Hematopoietic multipotent progenitor cell treated with erythropoietin and hydrocortisone succinate and interleukin-3 and kit ligand, for 6 days (in vitro differentiated cells): ENCODE measurements at regions not wholly inside any gene's neighbourhood (a gene's known extent, or its start where the extent isn't known, plus 50 kb on each side); places are given as distances from the start of the nearest gene placed in this dataset.

ENCODE experiments used
- DNase-seq: peaks from one replicate; pipeline ENCODE4 v3.0.0-alpha.2; 2015

DNA sequence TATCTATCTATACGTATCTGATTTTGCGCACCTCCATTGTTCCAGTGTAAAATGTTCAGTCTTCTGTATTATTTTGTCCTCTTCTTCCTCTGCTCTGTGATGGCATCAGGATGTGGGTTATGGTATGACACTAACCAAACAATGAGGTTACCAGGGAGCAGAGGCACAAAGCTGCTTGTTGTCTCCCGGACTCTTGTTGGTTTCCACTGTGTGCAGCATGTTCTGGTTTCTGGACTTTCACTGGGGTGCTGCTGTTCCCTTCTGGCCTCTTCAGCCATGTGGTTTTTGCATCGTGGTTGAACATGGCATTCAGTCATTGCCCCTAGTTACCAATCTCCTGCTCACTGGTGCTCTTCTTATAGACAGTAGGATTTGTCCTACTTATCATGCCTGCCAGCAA, 665.9 kb downstream of the CBLN2 start:
- no peak for DNase-seq

GRCh38 chr18:71873695-71874094, 670.4 kb downstream of the CBLN2 start:
- DNase-seq = no peak

- DNase-seq = no peak
Measured at GRCh38 chr18:71865888-71866287, 678.3 kb downstream of the CBLN2 start.

DNA sequence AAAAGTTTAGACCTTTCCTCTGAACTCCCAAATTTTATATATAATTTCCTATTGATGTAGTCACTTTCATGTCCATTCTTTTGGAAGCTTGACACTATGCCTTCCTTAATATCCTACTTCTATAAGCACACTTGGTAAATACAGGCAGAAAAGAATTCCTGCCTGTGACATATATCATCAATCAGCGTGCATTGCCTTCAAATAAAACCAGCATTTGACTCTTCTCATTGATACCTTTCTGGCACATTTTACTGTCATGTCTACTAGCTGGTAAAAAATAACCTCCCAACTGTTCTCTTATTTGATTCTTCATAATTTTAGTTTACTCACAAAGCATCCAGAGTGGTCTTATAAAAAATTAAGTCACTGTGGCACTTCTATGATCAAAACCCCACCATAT, 693.5 kb downstream of the CBLN2 start:
- no peak for DNase-seq

- DNase-seq = peak; percentile 7
Measured at GRCh38 chr18:71849407-71849806, 694.7 kb downstream of the CBLN2 start.

- DNase-seq = no peak
Measured at GRCh38 chr18:71846716-71847115, 697.4 kb downstream of the CBLN2 start.

GRCh38 chr18:71844814-71845213, 699.3 kb downstream of the CBLN2 start:
- DNase-seq = no peak

DNA sequence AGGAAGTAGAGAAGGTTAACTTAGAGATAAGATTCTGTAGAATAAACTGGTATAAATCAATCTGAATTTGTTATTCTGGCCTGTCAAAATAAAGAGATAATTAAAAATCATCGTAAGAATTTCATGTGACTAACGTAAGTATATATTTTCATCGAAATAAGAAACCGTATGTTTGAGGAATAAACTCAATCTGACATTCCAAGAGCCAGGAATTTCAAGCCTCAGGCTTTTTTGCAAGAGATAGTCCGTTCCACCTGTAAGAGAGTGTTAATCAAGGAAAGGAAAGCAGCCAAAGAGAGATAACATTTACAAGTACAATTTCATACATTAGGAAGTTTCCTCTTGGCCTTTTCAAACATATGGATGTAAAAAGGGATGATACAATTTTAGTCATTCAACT, 701.5 kb downstream of the CBLN2 start:
- DNase-seq = no peak

DNA sequence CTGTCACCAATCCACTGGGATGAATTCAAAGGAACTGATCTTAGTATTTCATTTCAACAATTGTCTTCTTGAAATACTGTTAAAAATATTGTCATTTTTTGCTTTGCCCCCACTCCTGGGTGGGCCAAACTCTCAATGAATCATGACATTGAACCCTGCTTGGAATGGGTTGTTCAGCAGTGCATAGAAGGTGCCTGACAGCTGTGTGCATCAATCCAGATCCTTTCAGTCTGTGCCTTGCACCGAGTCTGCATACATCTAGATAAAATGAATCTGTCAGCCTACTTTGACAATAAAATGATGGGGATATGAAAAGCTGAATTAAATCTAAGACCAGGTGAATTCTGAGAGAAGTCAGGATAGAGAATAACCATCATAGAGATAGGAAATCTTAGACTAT, 706.6 kb downstream of the CBLN2 start:
- DNase-seq = no peak

DNA sequence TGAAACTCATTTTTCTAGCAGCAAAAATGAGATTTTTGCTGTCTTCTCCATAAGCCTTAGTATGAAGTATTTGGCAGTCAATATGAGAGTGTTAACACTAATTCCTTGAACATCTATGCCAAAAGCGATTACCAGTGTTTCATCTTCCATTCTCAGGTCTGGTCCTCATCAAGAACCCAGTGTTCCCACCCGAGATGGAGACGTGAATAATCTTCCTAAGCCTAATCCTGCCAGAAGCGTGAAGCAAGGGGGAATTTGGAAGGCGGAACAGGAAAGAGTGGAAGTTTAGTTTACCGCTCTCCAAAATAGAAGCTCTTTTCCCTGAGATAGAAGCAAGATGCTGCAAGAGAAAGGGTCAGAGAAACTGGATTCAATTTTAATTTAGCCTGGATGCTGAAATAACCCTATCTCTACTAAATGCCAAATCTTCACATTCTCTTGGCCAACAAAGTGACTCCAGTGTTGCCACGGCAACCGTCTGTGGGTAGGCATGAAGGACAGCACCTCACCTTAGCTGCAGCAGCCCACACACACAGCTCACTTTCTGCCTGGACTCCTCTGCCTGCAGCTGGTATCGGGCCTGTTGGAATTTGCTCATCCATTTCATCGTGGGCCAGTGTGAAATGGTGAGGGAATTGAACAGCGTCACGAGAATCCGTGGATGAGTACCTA, 711.1 kb downstream of the CBLN2 start:
- DNase-seq = no peak

DNA sequence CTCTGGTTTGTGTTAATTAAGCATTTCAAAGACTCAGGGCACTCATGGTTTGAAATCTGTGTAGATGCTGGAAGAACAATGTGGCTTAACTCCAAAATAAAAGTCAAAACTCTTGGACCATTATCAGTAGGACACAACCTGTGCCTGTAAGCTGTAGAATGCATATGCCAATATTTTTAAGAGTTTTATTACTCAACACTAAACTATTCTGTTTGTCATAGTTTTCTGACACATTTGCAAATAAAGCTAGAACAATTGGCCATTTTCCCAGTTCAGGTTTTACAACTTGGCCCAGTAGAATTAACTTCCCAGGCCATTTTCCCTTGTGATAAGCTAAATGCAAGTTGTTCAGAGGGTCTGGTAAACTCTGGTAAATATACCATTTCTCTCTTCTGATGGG, 713.1 kb downstream of the CBLN2 start:
- no peak for DNase-seq

DNA sequence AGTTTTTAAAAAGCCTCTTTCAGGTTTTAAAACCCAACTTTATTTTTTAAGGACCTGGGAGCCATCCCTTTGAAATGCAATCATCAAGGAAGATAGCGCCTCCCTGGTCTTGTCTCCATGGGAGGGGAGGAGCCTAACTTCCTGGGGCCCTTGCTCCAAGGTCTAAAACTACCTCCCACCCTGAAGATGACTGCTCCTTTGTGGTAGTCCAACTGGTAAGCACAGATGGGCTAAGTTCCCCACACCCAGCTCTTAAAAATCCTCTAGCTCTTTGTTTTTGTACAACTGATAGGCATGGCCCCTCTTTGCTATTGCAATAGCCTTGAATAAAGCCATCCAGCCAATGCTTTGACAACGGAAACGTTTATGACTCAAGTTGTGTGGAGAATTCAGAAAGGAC, 716.8 kb downstream of the CBLN2 start:
- no peak for DNase-seq

- no peak for DNase-seq
Measured at GRCh38 chr18:71815305-71815704, 728.8 kb downstream of the CBLN2 start.

DNA sequence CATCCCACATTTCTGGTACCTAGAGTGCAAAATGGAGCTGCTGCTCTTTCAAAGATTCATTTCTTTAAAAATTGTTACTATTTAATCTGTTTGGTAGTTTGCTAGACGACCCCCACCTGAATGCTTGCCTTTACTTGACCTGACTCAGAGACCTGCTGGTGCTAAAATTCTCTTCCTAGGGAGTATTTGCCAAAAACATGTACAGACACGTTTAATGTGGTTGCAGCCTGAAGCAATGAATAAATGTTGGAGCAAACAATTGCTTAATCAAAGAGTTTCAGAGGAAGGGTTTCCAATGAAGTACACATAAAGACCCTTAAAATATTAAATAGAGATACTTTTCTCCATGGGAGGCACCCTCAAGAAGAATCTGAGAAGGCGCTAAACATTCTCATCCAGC, 734.4 kb downstream of the CBLN2 start:
- DNase-seq = no peak

DNA sequence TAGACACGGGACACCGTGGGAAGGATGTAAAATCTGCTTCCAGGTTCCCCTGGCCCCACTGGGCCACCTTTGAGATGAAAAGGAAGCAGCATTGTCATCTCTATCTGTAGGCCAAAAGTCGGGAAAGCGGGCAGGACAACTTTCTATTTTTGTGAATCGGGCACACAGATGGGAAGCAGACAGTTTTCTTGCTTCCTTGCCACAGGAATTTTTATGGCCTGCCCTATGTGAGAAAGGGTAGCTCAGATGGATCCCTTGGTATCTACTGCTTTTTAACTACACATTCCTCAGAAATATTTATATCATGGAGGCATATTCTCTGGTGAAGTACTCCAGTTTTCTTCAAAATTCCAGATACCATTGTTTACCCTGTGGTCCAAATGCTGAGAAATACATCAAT, 735.5 kb downstream of the CBLN2 start:
- DNase-seq = no peak

GRCh38 chr18:71807586-71807985, 736.6 kb downstream of the CBLN2 start:
- no peak for DNase-seq

GRCh38 chr18:71798986-71799673, 745.0 kb downstream of the CBLN2 start:
- no peak for DNase-seq

DNA sequence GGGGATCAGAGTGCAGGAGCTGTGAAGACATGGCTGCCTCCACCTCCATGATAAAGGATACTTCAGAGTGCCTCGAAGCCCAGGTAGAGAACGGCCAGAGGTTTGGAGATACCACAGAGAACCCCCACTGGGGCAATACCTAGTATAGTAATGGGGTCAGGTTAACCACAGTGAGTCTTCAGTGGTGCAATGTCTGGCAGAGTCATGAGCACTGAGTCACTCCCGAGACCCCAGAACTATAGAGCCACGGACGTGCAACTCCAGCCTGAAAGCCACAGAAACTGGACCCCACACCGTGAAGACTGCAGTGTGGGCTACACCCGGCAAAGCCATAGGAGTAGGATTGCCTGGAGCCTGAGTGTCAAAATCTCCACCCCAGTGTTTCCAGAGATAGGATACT, 746.6 kb downstream of the CBLN2 start:
- DNase-seq = no peak

GRCh38 chr18:71784777-71785176, 759.4 kb downstream of the CBLN2 start:
- DNase-seq = peak; percentile 48

DNA sequence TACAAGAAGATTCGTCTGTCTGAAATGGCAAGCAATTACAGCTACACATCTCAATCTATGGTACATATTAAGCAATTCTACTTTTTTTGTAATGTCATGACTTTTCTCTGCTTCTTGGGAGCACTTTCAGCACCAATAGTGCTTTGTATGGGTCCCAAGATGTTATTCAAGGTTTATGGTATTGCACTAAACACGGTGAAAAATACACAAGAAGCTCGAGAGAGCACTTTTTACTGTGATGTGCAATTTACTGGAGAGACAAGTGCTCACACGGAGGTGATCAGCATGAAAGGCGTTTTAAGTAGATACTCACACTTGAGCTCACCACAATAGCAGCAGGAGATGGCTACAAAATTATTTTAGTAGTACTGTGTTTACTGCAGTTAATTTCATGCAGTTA, 783.6 kb downstream of the CBLN2 start:
- DNase-seq = no peak

- no peak for DNase-seq
Measured at GRCh38 chr18:71754246-71754645, 789.9 kb downstream of the CBLN2 start.

DNA sequence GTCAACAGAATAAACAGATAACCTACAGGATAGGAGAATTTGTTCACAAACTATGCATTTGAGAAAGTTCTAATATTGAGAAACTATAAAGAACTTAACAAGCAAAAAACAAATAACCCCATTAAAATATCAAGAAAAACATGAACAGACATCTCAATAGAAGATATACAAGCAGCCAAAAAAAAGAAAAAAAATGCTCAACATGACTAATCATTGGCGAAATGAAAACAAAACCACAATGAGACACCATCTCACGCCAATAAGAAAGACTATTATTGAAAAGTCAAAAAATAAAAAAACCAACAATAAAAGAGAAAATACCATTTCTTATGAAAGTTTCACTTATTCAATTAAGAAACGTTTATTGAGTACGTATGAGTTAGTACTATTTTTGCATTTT, 800.5 kb downstream of the CBLN2 start:
- DNase-seq = no peak

DNA sequence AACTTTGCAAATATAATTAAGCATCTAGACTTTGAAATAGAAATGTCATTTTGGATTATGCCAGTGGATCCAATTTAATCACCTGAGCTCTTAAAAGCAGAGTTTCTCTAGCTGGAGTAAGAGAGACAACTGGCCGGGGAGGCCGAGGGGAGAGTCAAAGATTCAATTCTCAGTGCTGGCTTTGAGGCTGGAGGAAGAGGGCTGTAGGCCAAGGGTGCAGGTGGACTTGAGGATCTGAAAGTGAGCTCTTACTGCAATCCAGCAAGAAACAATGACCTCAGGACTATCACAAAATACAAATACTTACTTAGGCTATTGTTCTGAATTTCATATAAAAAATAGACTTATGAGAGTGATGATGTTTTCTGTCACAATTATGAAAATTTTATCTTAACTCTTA, 814.5 kb downstream of the CBLN2 start:
- DNase-seq = no peak

GRCh38 chr18:71727909-71728308, 816.2 kb downstream of the CBLN2 start:
- DNase-seq = no peak

GRCh38 chr18:71725256-71725655, 818.9 kb downstream of the CBLN2 start:
- DNase-seq = no peak
